Activated CD8-positive, alpha-beta memory T cell treated with anti-CD3 and anti-CD28 coated beads, Interleukin-2, amount 50 U/mL, for 24 hours (primary cell): ENCODE measurements at regions not wholly inside any gene's neighbourhood (a gene's known extent, or its start where the extent isn't known, plus 50 kb on each side); places are given as distances from the start of the nearest gene placed in this dataset.
"Not testable (repeated sequence)": the region's sequence is repeated elsewhere in the genome, so short reads cannot be mapped to it uniquely, and the experiment has no call there.

ENCODE experiments used
- DNase-seq: peaks from one replicate; pipeline ENCODE4 v3.0.0-alpha.2; 2020; ENCODE audit errors: extremely low read depth

GRCh38 chr4:124105212-124105611, 607.3 kb downstream of the ANKRD50 start:
- no peak for DNase-seq

DNA sequence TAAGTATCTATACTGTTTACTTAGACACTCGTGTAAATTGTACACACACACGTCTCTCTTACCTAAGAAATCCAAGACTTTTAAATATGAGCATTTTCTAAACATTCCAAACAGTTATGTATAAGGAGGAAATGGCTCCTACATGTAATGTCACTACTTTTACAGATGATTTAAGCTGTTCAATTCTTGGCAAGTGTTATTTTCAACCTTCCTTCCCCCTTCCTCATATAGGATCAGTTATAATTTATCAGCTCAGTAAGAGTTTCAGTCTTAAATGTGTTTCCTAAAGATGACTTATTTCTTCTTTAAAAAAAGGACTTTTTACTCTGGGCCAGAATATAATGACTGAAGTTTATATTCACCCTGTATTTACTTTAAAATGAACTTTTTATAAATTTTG, 601.1 kb downstream of the ANKRD50 start:
- DNase-seq, result no peak

DNA sequence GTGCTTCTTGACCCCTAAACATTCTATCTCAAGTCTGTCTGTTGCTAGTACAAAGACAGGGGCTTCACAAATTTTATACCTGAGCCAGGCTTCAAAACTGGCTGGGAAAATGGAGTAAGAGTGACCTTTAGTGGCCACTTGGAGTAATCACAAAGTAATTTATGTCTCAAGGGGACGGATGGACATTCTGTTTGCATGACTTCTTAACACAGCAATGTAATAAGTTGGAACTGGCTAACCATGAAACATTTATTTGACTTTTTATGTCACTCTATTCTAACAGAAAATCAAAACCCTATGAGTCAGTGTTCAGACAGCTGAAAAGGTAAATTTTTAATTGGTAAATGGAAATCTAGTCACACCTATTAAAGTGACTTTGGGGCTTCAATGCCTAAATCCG, 600.6 kb downstream of the ANKRD50 start:
- no peak for DNase-seq

- no peak for DNase-seq
Observed at GRCh38 chr4:124118061-124118460, 594.5 kb downstream of the ANKRD50 start.

- no peak for DNase-seq
Observed at GRCh38 chr4:124121461-124121971, 591.0 kb downstream of the ANKRD50 start.

DNA sequence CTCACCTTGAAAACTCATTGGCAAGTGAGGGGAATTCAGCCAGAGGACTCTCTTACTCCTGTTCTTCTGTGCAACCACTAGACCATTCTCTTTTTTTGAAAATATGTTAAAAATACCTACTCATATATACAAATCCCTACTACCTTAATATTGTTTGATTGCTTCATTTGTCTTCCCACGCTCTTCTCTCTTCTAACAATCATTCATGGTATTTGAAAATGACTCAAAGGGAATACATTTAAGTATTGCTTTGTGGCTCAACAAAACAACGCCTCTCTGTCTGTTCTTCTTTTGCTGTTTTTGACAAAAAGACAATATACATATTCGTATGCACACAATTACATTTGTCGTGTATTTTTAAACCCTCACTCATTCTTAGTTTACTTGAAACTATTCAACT, 589.4 kb downstream of the ANKRD50 start:
- DNase-seq, result no peak

DNA sequence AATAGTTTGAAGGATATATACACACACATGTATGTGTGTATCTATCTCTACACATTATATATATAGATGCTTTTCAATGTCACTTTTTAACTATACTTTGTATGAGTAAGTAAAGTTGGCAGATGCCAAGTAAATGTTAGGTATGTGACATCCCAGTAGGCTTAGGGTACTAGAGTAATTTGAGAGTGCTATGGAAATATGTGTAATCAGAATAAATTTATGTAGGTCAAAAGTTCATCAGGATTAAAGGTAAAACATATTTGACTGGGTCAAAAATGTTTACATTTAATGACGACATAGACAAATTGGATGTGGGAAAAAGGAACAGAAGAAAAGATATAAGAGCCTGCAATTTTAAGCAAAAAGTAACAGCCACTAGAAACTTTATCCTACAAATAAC, 588.8 kb downstream of the ANKRD50 start:
- no peak for DNase-seq

DNA sequence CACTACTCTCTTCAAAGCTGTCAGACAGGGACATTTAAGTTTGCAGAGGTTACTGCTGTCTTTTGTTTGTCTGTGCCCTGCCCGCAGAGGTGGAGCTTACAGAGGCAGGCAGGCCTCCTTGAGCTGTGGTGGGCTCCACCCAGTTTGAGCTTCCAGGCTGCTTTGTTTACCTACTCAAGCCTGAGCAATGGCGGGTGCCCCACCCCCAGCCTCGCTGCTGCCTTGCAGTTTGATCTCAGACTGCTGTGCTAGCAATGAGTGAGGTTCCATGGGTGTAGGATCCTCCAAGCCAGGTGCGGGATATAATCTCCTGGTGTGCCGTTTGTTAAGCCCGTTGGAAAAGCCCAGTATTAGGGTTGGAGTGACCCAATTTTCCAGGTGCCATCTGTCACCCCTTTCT, 581.2 kb downstream of the ANKRD50 start:
- DNase-seq, result not testable (repeated sequence)

DNA sequence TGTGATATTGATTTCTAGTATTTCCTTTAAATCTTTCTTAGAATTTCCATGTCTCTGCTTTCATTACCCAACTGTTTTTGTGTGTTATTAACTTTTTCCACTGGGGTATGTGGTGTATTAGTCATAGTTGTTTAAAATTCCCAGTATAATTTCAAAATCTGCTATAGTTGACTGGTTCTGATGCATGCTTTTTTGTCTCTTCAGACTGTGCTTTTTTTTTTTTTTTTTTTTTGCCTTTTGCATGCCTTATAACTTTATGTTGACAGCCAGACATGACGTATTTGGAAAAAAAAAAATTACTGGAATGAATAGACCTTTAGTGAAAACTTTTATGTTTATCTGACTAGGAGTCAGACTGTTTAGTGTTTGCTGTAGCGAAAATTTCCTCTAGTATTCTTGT, 580.4 kb downstream of the ANKRD50 start:
- DNase-seq, result no peak

GRCh38 chr4:124133753-124134152, 578.8 kb downstream of the ANKRD50 start:
- DNase-seq, result no peak

GRCh38 chr4:124135409-124135813, 577.1 kb downstream of the ANKRD50 start:
- no peak for DNase-seq

GRCh38 chr4:124139044-124139443, 573.5 kb downstream of the ANKRD50 start:
- DNase-seq, result no peak

GRCh38 chr4:124143632-124144031, 568.9 kb downstream of the ANKRD50 start:
- no peak for DNase-seq

DNA sequence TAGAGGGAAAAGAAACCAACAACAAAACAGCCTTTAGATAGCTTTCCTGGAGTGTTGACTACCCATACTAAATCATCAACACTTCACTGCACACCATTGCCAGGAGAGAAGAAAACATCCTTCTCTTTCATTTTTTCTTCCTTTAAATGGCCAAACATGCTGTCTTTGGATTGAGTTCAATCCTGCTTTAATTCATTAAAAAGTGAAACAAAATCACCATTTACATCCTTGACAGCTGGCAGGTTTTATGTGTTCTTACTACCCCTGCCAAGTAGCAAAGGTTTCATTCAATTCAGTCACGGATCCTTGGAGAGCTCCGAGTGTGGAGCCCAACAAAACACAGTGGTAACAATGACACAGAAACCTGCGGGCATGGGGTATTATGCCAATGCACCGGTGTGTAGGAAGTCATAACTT, 568.3 kb downstream of the ANKRD50 start:
- DNase-seq, result no peak

- DNase-seq, result no peak
Observed at GRCh38 chr4:124146068-124146467, 566.5 kb downstream of the ANKRD50 start.

GRCh38 chr4:124151031-124151430, 561.5 kb downstream of the ANKRD50 start:
- no peak for DNase-seq

DNA sequence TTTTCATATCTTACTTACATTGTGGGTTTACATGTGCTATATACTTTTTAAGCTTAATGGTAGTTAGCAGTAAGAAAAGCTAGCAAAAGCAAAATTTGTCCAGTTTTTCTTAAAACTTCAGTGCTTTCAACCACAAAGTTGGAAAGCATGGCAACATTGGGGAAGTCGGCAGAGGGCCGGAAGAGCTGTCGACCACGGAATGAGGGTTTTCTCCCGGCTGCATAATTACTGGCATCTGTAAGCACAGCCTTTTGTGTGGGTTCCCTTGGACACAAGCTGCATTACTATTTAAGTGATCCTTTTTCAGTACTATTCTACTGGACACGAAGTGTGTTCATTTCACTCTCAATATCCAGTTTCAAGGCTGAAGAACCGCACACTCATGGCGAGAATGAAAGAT, 560.4 kb downstream of the ANKRD50 start:
- no peak for DNase-seq

- DNase-seq, result no peak
Observed at GRCh38 chr4:124155239-124155638, 557.3 kb downstream of the ANKRD50 start.

DNA sequence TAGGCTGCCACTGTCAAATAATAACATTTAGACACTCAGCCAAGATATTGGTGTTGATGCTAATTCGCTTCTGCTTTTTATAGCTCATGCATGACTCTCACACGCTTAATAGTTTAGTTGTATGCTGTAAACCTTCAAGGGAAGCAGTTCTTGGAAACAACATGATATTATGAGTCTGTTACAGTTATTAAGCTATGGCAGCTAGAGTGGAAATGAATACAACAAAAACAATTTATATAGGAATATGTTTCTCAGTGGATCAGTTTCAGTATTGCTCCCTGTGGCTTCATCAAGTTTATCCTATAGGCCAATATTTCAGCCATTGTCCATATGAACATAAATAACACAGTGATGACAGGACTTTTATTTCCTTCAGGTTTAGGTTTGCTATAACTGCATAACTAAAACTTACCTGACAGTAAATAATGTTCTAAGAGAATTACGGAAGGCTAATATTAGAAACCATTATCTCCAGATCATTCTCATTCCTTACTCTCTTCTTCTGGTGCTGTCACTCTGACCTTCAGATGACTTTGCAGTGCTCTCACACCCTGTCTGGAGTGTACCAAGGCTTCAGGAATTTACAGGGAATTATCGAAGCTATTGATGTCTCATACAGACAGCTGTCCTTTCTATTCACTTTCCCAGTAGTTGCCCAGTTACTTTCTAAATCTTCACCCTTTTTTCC, 555.0 kb downstream of the ANKRD50 start:
- DNase-seq, result no peak

- DNase-seq, result no peak
Observed at GRCh38 chr4:124163401-124163800, 549.1 kb downstream of the ANKRD50 start.

GRCh38 chr4:124167602-124168001, 544.9 kb downstream of the ANKRD50 start:
- no peak for DNase-seq

- not testable (repeated sequence) for DNase-seq
Observed at GRCh38 chr4:124169524-124169923, 543.0 kb downstream of the ANKRD50 start.

DNA sequence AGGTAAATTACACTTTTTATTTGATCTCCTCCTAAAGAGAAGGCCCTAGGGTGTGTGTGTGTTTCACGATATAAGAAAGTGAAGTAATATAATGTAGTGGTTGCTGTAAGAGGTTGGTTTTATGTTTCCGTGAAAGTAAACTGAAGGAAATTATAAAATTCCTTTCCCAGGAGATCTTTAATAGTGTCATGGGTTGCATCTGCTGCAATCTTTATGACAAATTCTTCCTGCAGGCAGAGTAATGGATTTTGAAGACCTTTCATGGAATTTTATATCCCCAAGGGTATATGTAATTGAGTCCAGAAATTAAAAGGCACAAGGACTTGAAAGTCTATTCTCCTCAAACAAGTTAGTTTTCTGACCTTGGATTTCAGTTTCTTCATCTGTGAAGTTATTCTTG, 538.6 kb downstream of the ANKRD50 start:
- no peak for DNase-seq
